ENCODE measurements at regions not wholly inside any gene's neighbourhood (a gene's known extent, or its start where the extent isn't known, plus 50 kb on each side); places are given as distances from the start of the nearest gene placed in this dataset.

DNA sequence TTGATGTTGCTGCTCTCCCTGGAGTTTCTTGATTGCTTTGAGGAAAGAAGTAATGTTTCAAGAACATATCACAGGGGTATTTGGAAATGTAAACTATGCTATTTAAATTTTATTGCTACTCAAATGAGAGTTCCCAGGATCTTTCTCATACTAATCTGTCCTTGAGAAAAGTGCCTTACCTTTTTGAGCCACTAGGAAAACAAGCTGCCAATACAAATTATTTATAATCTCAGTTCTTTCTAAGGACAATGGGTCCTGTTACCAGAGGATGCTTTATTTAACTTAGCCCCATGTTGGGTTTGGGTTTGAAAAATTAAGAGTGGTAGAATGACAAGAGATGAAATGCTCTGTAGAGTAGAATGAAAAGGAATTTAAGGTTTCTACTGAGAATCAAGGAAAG lies 258.2 kb upstream of the PRKD1 start:
- TF ChIP-seq, protein P1, sequence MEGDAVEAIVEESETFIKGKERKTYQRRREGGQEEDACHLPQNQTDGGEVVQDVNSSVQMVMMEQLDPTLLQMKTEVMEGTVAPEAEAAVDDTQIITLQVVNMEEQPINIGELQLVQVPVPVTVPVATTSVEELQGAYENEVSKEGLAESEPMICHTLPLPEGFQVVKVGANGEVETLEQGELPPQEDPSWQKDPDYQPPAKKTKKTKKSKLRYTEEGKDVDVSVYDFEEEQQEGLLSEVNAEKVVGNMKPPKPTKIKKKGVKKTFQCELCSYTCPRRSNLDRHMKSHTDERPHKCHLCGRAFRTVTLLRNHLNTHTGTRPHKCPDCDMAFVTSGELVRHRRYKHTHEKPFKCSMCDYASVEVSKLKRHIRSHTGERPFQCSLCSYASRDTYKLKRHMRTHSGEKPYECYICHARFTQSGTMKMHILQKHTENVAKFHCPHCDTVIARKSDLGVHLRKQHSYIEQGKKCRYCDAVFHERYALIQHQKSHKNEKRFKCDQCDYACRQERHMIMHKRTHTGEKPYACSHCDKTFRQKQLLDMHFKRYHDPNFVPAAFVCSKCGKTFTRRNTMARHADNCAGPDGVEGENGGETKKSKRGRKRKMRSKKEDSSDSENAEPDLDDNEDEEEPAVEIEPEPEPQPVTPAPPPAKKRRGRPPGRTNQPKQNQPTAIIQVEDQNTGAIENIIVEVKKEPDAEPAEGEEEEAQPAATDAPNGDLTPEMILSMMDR (IDR thresholded peaks at IDR 0.05): no peak
- TF ChIP-seq POLR2A (IDR thresholded peaks at IDR 0.05): no peak
- TF ChIP-seq EP300 (IDR thresholded peaks at IDR 0.05): no peak
- no peak for TF ChIP-seq POLR2AphosphoS5 (IDR thresholded peaks at IDR 0.05)

All from upper lobe of left lung (tissue), 4 donors.